SJSA1 (cell line): ENCODE measurements at regions not wholly inside any gene's neighbourhood (a gene's known extent, or its start where the extent isn't known, plus 50 kb on each side); places are given as distances from the start of the nearest gene placed in this dataset.

ENCODE experiments used
- DNase-seq, 2 experiments: peaks; one replicate each; pipeline ENCODE4 v3.0.0-alpha.2; 2015 to 2020; ENCODE audit warnings: low spot score in 2 of 2, low read depth in 1 of 2
- H3K27ac ChIP-seq: fragments of 250-450 bp; sonication (Bioruptor Pico); 2 replicates; pipeline ENCODE4 v1.5.1; 2020; ENCODE audit warnings: mild to moderate bottlenecking, moderate library complexity
- H3K27me3 ChIP-seq: fragments of 250-450 bp; sonication (Bioruptor Pico); replicated peaks from 2 replicates; pipeline ENCODE4 v1.5.1; 2020; ENCODE audit warnings: mild to moderate bottlenecking, moderate library complexity
- H3K36me3 ChIP-seq: fragments of 250-450 bp; sonication (Bioruptor Pico); 2 replicates; pipeline ENCODE4 v1.5.1; 2020; ENCODE audit warnings: mild to moderate bottlenecking
- H3K4me1 ChIP-seq: fragments of 250-450 bp; sonication (Bioruptor Pico); replicated peaks from 2 replicates; pipeline ENCODE4 v1.6.1; 2021; ENCODE audit warnings: mild to moderate bottlenecking
- H3K4me3 ChIP-seq: fragments of 250-450 bp; sonication (Bioruptor Pico); 2 replicates; pipeline ENCODE4 v1.5.1; 2020; ENCODE audit warnings: mild to moderate bottlenecking
- H3K9me3 ChIP-seq: fragments of 250-450 bp; sonication (Bioruptor Pico); replicated peaks from 2 replicates; pipeline ENCODE4 v1.5.1; 2020; ENCODE audit warnings: mild to moderate bottlenecking

GRCh38 chr1:232877365-232878028 is 72.3 kb downstream of the MAP10 start:
- no peaks in the 10 kb centered on the region; the same call in 1 of the 2 replicates for H3K9me3 ChIP-seq
- H3K27me3 ChIP-seq = no peaks in the 10 kb centered on the region
- no peaks in the 10 kb centered on the region for H3K36me3 ChIP-seq
- DNase-seq = no peak
- no peak overlapping the region for H3K4me3 ChIP-seq
- no peak overlapping the region for H3K27ac ChIP-seq
- peaks cover 4% of the 10 kb centered on the region; the same call in 1 of the 2 replicates for H3K4me1 ChIP-seq

DNA sequence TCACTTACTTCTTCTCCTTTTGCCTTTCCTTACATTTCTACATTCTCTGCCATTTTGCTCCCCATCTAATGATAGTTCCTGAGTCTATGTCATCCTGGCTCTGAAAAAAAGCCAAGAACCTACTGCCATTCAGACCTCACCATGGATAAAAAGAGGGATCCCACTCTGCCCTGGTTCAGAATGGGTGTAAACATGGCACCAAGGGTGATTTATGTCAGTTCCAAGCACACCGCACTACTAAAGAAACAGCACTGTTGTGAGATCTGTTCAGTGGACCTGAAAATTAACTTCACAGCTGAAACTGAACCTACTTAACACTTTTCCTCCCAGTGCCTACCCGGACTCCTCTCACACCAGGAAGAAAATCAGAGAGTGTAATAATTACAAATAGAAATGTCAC is 72.3 kb upstream of the NTPCR start:
- no peak for DNase-seq
- H3K27ac ChIP-seq = no peak overlapping the region
- H3K36me3 ChIP-seq = no peaks in the 10 kb centered on the region
- H3K4me3 ChIP-seq = no peak overlapping the region
- H3K9me3 ChIP-seq = no peaks in the 10 kb centered on the region; the same call in 1 of the 2 replicates
- peaks cover 4% of the 10 kb centered on the region; the same call in 1 of the 2 replicates for H3K4me1 ChIP-seq
- no peaks in the 10 kb centered on the region for H3K27me3 ChIP-seq

DNA sequence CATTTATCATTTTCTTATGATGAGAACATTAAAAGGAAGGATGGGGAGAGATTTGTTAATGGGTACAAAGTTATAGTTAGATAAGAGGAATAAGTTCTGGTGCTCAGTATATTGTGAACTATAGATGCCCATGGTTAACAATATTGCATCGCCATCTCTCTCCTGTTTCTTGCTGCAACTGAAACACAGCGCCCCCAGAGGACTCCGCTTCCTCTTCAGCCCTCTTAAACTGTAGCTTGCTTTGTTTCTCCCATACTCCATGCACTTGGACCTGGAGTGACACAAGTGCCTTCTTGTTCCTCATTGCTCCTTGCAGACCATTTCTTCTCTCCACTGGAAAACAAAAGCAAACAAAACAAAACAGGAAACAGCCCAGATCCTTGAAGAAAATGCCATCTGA is 70.1 kb upstream of the NTPCR start:
- no peaks in the 10 kb centered on the region for H3K27me3 ChIP-seq
- no peak overlapping the region for H3K27ac ChIP-seq
- peak in 1 of 2 experiments; percentile 32 for DNase-seq
- H3K36me3 ChIP-seq = no peaks in the 10 kb centered on the region
- no peaks in the 10 kb centered on the region; the same call in none of the 2 replicates for H3K9me3 ChIP-seq
- H3K4me3 ChIP-seq = no peak overlapping the region
- H3K4me1 ChIP-seq = no peaks in the 10 kb centered on the region

DNA sequence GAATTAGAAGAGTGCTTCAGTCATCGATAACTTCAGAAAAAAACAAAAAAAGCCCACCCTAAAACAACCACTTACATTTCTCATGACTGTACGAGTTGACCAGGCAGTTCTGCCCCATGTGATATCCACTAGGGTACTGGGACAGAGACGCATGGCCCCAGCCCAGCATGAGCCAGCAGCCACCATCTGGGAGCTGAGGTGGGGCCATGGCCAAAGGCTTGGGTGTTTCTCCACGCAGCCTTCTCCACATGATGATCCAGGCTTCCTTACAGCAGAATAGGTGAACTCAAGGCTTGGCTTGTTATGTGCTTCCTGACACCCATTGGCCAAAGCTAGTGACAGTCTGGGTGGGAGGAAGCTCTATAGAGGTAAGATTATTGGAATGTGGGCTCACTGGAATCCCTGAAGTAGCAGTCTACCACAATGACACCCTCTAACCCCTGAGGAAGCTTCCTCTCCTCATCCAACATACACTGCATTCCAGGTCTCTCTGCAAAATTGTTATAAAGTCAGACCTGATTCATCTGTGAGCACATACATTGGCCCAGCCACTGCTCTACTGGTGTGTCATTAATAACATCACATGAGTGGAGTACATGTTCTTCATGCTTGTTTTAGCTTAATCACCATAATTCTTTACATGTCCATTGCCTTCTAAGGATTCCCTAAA is 66.3 kb upstream of the NTPCR start:
- no peaks in the 10 kb centered on the region for H3K27me3 ChIP-seq
- no peak overlapping the region for H3K27ac ChIP-seq
- H3K9me3 ChIP-seq = no peaks in the 10 kb centered on the region; the same call in none of the 2 replicates
- no peaks in the 10 kb centered on the region for H3K4me1 ChIP-seq
- H3K36me3 ChIP-seq = no peaks in the 10 kb centered on the region
- no peak for DNase-seq
- no peak overlapping the region for H3K4me3 ChIP-seq

DNA sequence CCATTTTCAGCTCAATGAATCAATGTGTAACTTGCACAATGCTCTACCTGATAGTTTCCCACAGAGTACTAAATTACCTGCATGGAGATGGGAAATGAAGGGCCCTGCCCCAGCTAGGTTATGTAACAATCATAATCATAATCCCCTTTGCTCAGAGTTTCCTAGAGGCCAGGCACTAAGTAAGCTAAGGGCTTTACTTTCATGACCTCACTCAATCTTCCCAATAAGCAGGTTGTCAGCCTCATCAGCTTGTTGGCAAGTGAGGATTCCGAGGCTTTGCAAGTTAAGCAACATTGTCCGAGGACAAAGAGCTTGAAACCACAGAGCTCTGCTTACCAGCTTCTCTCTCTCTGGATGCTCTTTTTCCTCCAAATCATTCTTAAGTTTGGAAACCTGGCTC is 64.1 kb upstream of the NTPCR start:
- Histone ChIP-seq H3K4me3 (no peak overlapping the region), H3K27ac (no peak overlapping the region), H3K36me3 (no peaks in the 10 kb centered on the region), H3K27me3 (no peaks in the 10 kb centered on the region), H3K9me3 (no peaks in the 10 kb centered on the region; the same call in 1 of the 2 replicates), H3K4me1 (peaks cover 14% of the 10 kb centered on the region)
- DNase-seq = no peak

DNA sequence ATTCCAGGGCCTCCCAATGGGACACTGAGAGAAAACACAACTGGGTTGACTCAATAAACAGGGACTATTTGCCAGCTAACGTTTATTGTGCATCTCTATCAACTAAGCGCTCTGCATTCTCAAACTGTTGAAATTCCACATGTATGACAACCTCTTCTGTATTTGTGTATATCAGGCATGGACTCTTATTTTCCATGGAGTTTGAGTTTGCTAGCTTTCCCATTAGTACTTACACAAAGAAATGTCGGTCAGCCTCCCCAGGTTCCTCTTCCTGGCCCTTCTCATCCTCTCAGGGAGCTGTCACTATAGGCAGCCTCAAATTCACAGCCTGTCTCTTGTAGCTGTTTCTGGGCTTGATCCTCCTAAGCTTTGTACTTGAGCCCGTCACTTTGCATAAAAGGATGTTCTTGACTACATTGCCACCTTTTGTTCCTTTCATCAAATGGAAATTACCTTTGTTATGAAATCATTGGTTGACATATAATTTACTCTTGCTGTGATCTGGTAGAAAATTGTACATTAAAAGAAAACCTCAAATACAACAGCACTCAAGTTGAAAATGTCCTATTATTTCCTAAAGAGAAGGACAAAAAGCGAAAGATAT is 60.0 kb upstream of the NTPCR start:
- H3K4me1 ChIP-seq = peaks cover 22% of the 10 kb centered on the region
- H3K27ac ChIP-seq = peak overlapping the region; percentile 61
- no peak for DNase-seq
- H3K27me3 ChIP-seq = no peaks in the 10 kb centered on the region
- no peaks in the 10 kb centered on the region for H3K36me3 ChIP-seq
- no peak overlapping the region for H3K4me3 ChIP-seq
- H3K9me3 ChIP-seq = no peaks in the 10 kb centered on the region

DNA sequence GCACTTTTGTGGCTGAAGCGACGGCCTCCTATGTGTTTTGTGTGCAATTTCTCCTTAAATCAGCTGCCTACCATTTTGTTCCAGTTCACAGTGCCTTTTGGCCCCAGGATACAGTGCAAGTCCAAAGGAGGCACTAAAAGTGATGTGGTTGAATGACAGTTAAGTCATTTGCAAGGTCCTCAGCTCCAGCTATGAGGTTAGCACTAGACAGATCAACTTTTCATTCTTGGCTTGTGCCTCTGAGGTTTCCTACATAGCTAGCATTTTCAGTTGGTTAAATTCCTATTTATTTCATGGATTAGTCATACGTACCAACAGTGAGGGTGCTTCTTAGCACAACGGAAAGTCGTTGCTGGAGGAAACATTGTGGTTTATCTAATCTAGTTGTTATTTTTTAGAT is 59.3 kb upstream of the NTPCR start:
- Histone ChIP-seq H3K4me3 (no peak overlapping the region), H3K9me3 (no peaks in the 10 kb centered on the region), H3K27me3 (no peaks in the 10 kb centered on the region), H3K36me3 (no peaks in the 10 kb centered on the region), H3K4me1 (peaks cover 22% of the 10 kb centered on the region), H3K27ac (peak overlapping the region; percentile 61)
- DNase-seq = peak; percentile 62 to 81

DNA sequence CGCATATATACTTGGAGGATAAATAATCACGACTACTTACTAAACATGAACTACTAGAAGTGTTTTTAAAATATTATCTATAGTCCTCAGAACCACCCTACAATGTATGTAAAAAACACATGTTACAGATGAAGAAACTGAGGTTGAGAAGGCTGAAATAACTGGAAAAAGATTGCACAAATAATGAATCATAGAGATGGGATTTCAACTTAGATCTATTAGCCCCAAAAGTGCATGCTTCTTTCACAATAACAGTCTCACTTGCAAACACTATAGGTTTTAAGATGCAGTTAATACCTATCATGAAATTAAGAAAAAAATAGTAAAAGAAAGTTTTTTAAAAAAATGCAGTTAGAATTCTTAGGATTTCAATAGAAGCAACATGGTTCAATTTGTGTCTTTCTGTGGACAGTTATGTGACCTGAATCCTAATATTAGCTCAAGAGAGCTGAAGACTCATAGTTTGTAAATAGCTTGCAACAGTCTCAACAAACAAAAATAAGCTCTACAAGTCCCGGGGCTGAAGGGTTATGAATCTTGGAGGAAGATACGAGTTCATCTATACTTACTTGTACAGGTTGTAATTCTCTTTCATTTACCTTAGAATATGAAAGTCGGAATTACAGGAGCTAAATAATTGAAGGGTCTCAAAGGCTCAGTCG is 58.6 kb upstream of the NTPCR start:
- peak overlapping the region; percentile 42; the same call in 1 of the 2 replicates for H3K27ac ChIP-seq
- no peak for DNase-seq
- no peaks in the 10 kb centered on the region for H3K27me3 ChIP-seq
- no peak overlapping the region for H3K4me3 ChIP-seq
- H3K4me1 ChIP-seq = peaks cover 22% of the 10 kb centered on the region
- H3K9me3 ChIP-seq = no peaks in the 10 kb centered on the region
- H3K36me3 ChIP-seq = no peaks in the 10 kb centered on the region

- Histone ChIP-seq H3K27me3 (no peaks in the 10 kb centered on the region), H3K27ac (no peak overlapping the region), H3K4me3 (no peak overlapping the region), H3K4me1 (peaks cover 22% of the 10 kb centered on the region), H3K36me3 (no peaks in the 10 kb centered on the region), H3K9me3 (no peaks in the 10 kb centered on the region)
- DNase-seq = no peak
These were observed 56.7 kb upstream of the NTPCR start for GRCh38 chr1:232893481-232894313.

DNA sequence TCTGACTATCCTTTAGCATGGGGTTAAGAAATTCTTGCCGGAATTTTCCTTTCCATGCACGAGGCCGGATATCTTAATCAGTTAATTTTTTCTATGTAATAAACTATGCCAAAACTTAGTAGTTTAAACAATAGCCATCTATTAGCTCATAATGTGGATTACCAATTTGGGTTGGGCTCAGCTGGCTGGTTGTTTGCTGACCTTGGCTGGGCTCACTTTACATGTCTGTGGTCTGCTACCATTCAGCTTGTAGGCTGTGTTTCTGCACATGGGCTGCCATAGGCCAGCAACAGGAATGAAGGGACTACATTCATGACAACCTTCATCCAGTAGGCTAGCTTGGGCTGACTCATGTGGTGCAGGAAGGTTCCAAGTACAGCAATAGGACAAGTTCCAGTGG is 56.0 kb upstream of the NTPCR start:
- Histone ChIP-seq H3K4me3 (no peak overlapping the region), H3K4me1 (peaks cover 22% of the 10 kb centered on the region), H3K27me3 (no peaks in the 10 kb centered on the region), H3K27ac (no peak overlapping the region), H3K9me3 (no peaks in the 10 kb centered on the region), H3K36me3 (no peaks in the 10 kb centered on the region)
- DNase-seq = no peak

- Histone ChIP-seq H3K27me3 (no peaks in the 10 kb centered on the region), H3K27ac (no peak overlapping the region)
These were observed 52.4 kb upstream of the NTPCR start for GRCh38 chr1:232897949-232898465.

GRCh38 chr1:232899268-232899667 is 51.1 kb upstream of the NTPCR start:
- no peak overlapping the region for H3K4me3 ChIP-seq
- no peaks in the 10 kb centered on the region for H3K9me3 ChIP-seq
- H3K27ac ChIP-seq = no peak overlapping the region
- no peak for DNase-seq
- H3K4me1 ChIP-seq = 0 out of 2 replicates have a peak, but pooled peaks cover 6% of the 10 kb centered on the region
- no peaks in the 10 kb centered on the region for H3K27me3 ChIP-seq
- no peaks in the 10 kb centered on the region for H3K36me3 ChIP-seq

More at GRCh38 chr1:232897949-232898465, 52.4 kb upstream of the NTPCR start:
- Histone ChIP-seq H3K9me3 (no peaks in the 10 kb centered on the region), H3K4me1 (0 out of 2 replicates have a peak, but pooled peaks cover 6% of the 10 kb centered on the region), H3K36me3 (no peaks in the 10 kb centered on the region), H3K4me3 (no peak overlapping the region)
- no peak for DNase-seq

DNA sequence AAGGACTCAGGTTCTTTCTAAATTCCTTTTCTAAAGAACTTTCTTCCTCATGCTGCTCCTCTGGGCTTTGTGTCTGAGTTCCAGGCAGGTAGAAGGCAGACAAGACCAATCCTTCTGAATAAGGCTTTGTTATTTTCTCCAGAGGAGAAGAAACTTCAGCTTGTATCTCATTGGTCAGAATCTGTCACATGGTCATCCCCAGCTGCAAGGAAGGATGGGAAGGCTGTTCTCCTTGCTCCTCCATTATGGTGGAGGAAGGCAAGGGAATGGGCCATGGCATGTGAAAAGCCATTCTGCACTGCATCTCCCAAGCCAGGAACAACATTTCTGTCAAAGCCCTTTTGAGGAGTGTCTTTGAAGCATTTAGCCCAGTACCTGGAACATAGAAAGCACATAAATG is 50.6 kb upstream of the NTPCR start:
- no peak overlapping the region for H3K4me3 ChIP-seq
- DNase-seq = no peak
- H3K9me3 ChIP-seq = no peaks in the 10 kb centered on the region
- H3K27ac ChIP-seq = no peak overlapping the region
- no peaks in the 10 kb centered on the region for H3K36me3 ChIP-seq
- H3K27me3 ChIP-seq = no peaks in the 10 kb centered on the region
- peaks cover 7% of the 10 kb centered on the region for H3K4me1 ChIP-seq
